ENCODE measurements at regions not wholly inside any gene's neighbourhood (a gene's known extent, or its start where the extent isn't known, plus 50 kb on each side); places are given as distances from the start of the nearest gene placed in this dataset.
"Not testable (repeated sequence)": the region's sequence is repeated elsewhere in the genome, so short reads cannot be mapped to it uniquely, and the experiment has no call there.

GRCh38 chr4:12609212-12609875 lies 874.8 kb downstream of the RAB28 start:
- not testable (repeated sequence) for TF ChIP-seq EZH2phosphoT487 (IDR thresholded peaks at IDR 0.05; ENCODE audit: borderline replicate concordance, low read length); CTCF (conservative IDR thresholded peaks at IDR 0.05; ENCODE audit: low read depth, low read length)

Data from PC-3 (cell line).